ENCODE measurements at regions not wholly inside any gene's neighbourhood (a gene's known extent, or its start where the extent isn't known, plus 50 kb on each side); places are given as distances from the start of the nearest gene placed in this dataset.

DNA sequence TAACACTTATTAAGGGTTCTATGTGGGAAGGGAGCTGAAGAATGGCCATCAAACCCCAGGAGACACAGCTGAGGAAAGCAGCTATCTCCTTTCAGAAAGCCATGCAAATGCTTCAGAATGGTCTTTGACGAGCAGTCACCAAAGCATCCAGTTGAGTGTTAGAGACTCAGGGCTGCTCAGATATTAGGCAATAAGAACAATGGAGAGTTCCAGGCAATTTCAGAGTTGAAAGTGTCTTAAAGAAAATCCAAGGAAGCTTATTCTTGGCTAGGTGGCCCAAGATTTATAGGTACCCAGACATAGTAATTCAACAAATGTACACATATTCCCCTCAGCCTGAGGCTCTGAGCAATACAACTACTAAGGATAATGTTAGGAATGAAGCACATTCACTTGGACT lies 180.1 kb upstream of the SOX4 start:
- H3K9me3 ChIP-seq (ENCODE audit: control insufficient read depth in 2 of 2, insufficient read depth in 1 of 2, low read depth in 1 of 2, low read length in 1 of 2) = no peaks in the 10 kb centered on the region
- DNase-seq (no peak), FAIRE-seq (no peak)
- 89 to 100% (median 94%) methylated on average over 1 of the region's 1 CpG for WGBS, 3 donors
- no peak overlapping the region for H3K27ac ChIP-seq (ENCODE audit: low read depth in 1 of 3, low read length in 2 of 3)
- H3K4me1 ChIP-seq (ENCODE audit: control insufficient read depth in 3 of 3, insufficient read depth in 2 of 3, low read depth in 1 of 3, low read length in 2 of 3) = no peaks in the 10 kb centered on the region
- no peak overlapping the region for H3K4me3 ChIP-seq (ENCODE audit: low read depth in 1 of 3, low read length in 3 of 3)
- peaks cover 0 to 1% (median 0%) of the 10 kb centered on the region in 3 donors for H3K27me3 ChIP-seq (ENCODE audit: control insufficient read depth in 3 of 3, insufficient read depth in 3 of 3, low read length in 3 of 3)
- no peaks in the 10 kb centered on the region for H3K36me3 ChIP-seq (ENCODE audit: control insufficient read depth in 3 of 3, insufficient read depth in 2 of 3, low read depth in 1 of 3, low read length in 3 of 3)

- Histone ChIP-seq H3K27ac (ENCODE audit: low read depth in 1 of 3, low read length in 2 of 3) (no peak overlapping the region), H3K36me3 (ENCODE audit: control insufficient read depth in 3 of 3, insufficient read depth in 2 of 3, low read depth in 1 of 3, low read length in 3 of 3) (no peaks in the 10 kb centered on the region), H3K4me3 (ENCODE audit: low read depth in 1 of 3, low read length in 3 of 3) (no peak overlapping the region), H3K27me3 (ENCODE audit: control insufficient read depth in 3 of 3, insufficient read depth in 3 of 3, low read length in 3 of 3) (peaks cover 0 to 1% (median 0%) of the 10 kb centered on the region in 3 donors), H3K9me3 (ENCODE audit: control insufficient read depth in 2 of 2, insufficient read depth in 1 of 2, low read depth in 1 of 2, low read length in 1 of 2) (no peaks in the 10 kb centered on the region), H3K4me1 (ENCODE audit: control insufficient read depth in 3 of 3, insufficient read depth in 2 of 3, low read depth in 1 of 3, low read length in 2 of 3) (no peaks in the 10 kb centered on the region)
- FAIRE-seq = no peak
- DNase-seq = no peak
- WGBS, 3 donors = 75 to 83% (median 80%) methylated on average over 5 of the region's 5 CpGs
These were observed 179.5 kb upstream of the SOX4 start for GRCh38 chr6:21414065-21414464.

GRCh38 chr6:21420146-21420878 lies 173.2 kb upstream of the SOX4 start:
- FAIRE-seq = no peak
- Histone ChIP-seq H3K27ac (ENCODE audit: low read depth in 1 of 3, low read length in 2 of 3) (no peak overlapping the region), H3K4me1 (ENCODE audit: control insufficient read depth in 3 of 3, insufficient read depth in 2 of 3, low read depth in 1 of 3, low read length in 2 of 3) (no peaks in the 10 kb centered on the region), H3K36me3 (ENCODE audit: control insufficient read depth in 3 of 3, insufficient read depth in 2 of 3, low read depth in 1 of 3, low read length in 3 of 3) (no peaks in the 10 kb centered on the region), H3K9me3 (ENCODE audit: control insufficient read depth in 2 of 2, insufficient read depth in 1 of 2, low read depth in 1 of 2, low read length in 1 of 2) (no peaks in the 10 kb centered on the region), H3K27me3 (ENCODE audit: control insufficient read depth in 3 of 3, insufficient read depth in 3 of 3, low read length in 3 of 3) (no peaks in the 10 kb centered on the region), H3K4me3 (ENCODE audit: low read depth in 1 of 3, low read length in 3 of 3) (no peak overlapping the region)
- no peak for DNase-seq
- WGBS, 3 donors = 87 to 92% (median 91%) methylated on average over 3 of the region's 3 CpGs

DNA sequence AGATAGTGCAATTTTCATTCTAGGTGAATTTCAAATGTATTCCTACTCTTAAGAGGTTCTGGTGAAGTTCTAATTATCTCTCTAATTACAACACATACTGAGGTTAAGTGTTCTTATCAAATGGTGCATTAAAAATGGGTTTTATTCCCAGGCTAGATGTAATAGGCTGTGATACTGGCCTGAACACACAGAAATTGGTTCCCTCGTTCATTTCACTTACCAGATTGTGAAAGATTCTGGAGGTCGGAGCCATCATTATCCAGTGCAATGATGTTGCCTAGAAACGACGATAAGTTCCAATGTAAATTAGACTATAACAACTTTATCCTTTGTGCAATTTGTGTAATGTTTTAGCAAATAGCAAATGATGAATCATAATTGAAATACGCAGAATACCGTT lies 172.6 kb upstream of the SOX4 start:
- no peaks in the 10 kb centered on the region for H3K27me3 ChIP-seq (ENCODE audit: control insufficient read depth in 3 of 3, insufficient read depth in 3 of 3, low read length in 3 of 3)
- H3K4me3 ChIP-seq (ENCODE audit: low read depth in 1 of 3, low read length in 3 of 3) = no peak overlapping the region
- 28 to 65% (median 34%) methylated on average over 6 of the region's 6 CpGs for WGBS, 3 donors
- no peaks in the 10 kb centered on the region for H3K9me3 ChIP-seq (ENCODE audit: control insufficient read depth in 2 of 2, insufficient read depth in 1 of 2, low read depth in 1 of 2, low read length in 1 of 2)
- FAIRE-seq = no peak
- no peak overlapping the region for H3K27ac ChIP-seq (ENCODE audit: low read depth in 1 of 3, low read length in 2 of 3)
- H3K36me3 ChIP-seq (ENCODE audit: control insufficient read depth in 3 of 3, insufficient read depth in 2 of 3, low read depth in 1 of 3, low read length in 3 of 3) = no peaks in the 10 kb centered on the region
- no peaks in the 10 kb centered on the region for H3K4me1 ChIP-seq (ENCODE audit: control insufficient read depth in 3 of 3, insufficient read depth in 2 of 3, low read depth in 1 of 3, low read length in 2 of 3)
- DNase-seq = no peak

DNA sequence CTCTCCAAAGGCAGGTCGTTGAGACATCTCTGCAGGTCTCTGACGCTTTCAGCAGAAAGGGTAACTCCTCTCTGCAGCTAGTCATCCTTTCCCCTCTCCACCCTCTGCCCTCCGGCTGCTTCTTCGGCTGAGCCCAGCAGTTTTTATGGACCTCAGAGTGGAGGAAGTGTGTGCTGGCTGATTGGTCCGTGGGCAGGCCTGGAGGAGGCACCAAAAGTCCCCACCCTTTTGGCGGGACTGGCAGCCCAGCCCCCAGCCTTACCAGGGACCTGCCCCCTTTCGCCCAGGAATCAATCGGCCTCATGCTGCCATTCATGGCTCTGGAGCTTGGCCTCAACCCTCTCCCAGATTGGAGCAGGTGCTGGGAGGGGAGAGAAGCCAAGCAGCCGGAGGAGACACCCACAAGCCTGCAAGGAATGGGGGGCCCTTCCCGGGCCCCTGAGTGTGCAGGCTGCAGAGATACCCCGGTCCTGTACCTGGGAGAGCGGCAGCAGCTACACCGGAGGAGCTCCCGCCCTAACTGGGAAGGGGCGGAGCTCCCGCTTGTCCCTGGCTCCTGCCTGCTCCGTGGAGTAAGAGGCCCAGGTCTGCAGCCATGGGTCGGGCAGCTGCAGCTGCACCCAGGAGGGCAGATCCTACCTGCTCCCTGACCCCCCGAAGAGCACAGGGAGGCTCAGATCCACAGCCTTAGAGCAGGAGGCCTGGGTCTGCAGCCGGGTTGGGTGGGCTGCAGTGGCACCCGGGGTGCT lies 170.3 kb upstream of the SOX4 start:
- Histone ChIP-seq H3K4me3 (ENCODE audit: low read depth in 1 of 3, low read length in 3 of 3) (no peak overlapping the region), H3K27ac (ENCODE audit: low read depth in 1 of 3, low read length in 2 of 3) (no peak overlapping the region), H3K9me3 (ENCODE audit: control insufficient read depth in 2 of 2, insufficient read depth in 1 of 2, low read depth in 1 of 2, low read length in 1 of 2) (no peaks in the 10 kb centered on the region), H3K36me3 (ENCODE audit: control insufficient read depth in 3 of 3, insufficient read depth in 2 of 3, low read depth in 1 of 3, low read length in 3 of 3) (no peaks in the 10 kb centered on the region), H3K27me3 (ENCODE audit: control insufficient read depth in 3 of 3, insufficient read depth in 3 of 3, low read length in 3 of 3) (no peaks in the 10 kb centered on the region), H3K4me1 (ENCODE audit: control insufficient read depth in 3 of 3, insufficient read depth in 2 of 3, low read depth in 1 of 3, low read length in 2 of 3) (no peaks in the 10 kb centered on the region)
- WGBS, 3 donors = 87 to 94% (median 90%) methylated on average over 18 to 21 of the region's 21 CpGs
- DNase-seq (no peak), FAIRE-seq (no peak)

DNA sequence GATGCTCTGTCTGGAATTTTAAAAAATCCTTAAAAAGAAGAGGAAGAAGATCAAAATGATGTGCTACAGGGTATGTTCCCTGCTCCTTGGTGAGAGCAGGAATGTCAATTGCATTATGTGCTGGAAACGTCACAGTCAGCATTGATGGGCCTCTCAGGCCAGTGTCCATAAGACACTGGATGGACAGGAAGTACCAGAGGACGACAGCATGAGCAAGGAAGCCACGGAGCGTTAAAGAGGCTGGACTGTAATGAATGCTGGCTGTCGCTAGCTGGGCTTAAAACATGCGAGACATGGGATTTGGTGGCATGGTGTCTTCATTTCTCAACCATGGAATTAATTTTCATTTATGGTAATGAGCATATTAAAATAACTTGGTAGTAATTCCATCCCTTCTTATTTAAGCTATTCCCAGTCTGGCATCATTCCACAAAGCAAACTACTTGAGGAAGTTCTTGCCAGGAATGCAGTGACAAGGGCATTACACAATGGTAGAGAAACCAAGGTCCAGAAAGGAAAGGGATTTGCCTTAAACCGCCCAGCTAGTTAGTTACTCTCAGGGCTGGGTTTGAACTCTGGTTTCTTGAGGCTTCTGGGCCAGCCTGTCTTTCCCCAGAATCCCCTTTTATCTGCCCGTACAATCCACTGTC lies 166.6 kb upstream of the SOX4 start:
- 67 to 70% (median 69%) methylated on average over 8 of the region's 8 CpGs for WGBS, 3 donors
- H3K4me1 ChIP-seq (ENCODE audit: control insufficient read depth in 3 of 3, insufficient read depth in 2 of 3, low read depth in 1 of 3, low read length in 2 of 3) = no peaks in the 10 kb centered on the region
- DNase-seq (peak; percentile 16 to 45), FAIRE-seq (no peak)
- H3K36me3 ChIP-seq (ENCODE audit: control insufficient read depth in 3 of 3, insufficient read depth in 2 of 3, low read depth in 1 of 3, low read length in 3 of 3) = no peaks in the 10 kb centered on the region
- H3K27me3 ChIP-seq (ENCODE audit: control insufficient read depth in 3 of 3, insufficient read depth in 3 of 3, low read length in 3 of 3) = no peaks in the 10 kb centered on the region
- no peak overlapping the region for H3K4me3 ChIP-seq (ENCODE audit: low read depth in 1 of 3, low read length in 3 of 3)
- H3K9me3 ChIP-seq (ENCODE audit: control insufficient read depth in 2 of 2, insufficient read depth in 1 of 2, low read depth in 1 of 2, low read length in 1 of 2) = peaks cover 0 to 5% of the 10 kb centered on the region in 2 donors
- H3K27ac ChIP-seq (ENCODE audit: low read depth in 1 of 3, low read length in 2 of 3) = no peak overlapping the region

- Histone ChIP-seq H3K36me3 (ENCODE audit: control insufficient read depth in 3 of 3, insufficient read depth in 2 of 3, low read depth in 1 of 3, low read length in 3 of 3) (no peaks in the 10 kb centered on the region), H3K4me3 (ENCODE audit: low read depth in 1 of 3, low read length in 3 of 3) (no peak overlapping the region), H3K27me3 (ENCODE audit: control insufficient read depth in 3 of 3, insufficient read depth in 3 of 3, low read length in 3 of 3) (no peaks in the 10 kb centered on the region), H3K4me1 (ENCODE audit: control insufficient read depth in 3 of 3, insufficient read depth in 2 of 3, low read depth in 1 of 3, low read length in 2 of 3) (no peaks in the 10 kb centered on the region), H3K9me3 (ENCODE audit: control insufficient read depth in 2 of 2, insufficient read depth in 1 of 2, low read depth in 1 of 2, low read length in 1 of 2) (peaks cover 0 to 5% of the 10 kb centered on the region in 2 donors), H3K27ac (ENCODE audit: low read depth in 1 of 3, low read length in 2 of 3) (no peak overlapping the region)
- DNase-seq (no peak), FAIRE-seq (no peak)
- WGBS, 3 donors = 84 to 94% (median 88%) methylated on average over 2 of the region's 2 CpGs
These were observed 164.3 kb upstream of the SOX4 start for GRCh38 chr6:21429291-21429690.

GRCh38 chr6:21431526-21431925 lies 162.0 kb upstream of the SOX4 start:
- H3K36me3 ChIP-seq (ENCODE audit: control insufficient read depth in 3 of 3, insufficient read depth in 2 of 3, low read depth in 1 of 3, low read length in 3 of 3) = no peaks in the 10 kb centered on the region
- no peak for DNase-seq
- no peaks in the 10 kb centered on the region for H3K4me1 ChIP-seq (ENCODE audit: control insufficient read depth in 3 of 3, insufficient read depth in 2 of 3, low read depth in 1 of 3, low read length in 2 of 3)
- no peak overlapping the region for H3K4me3 ChIP-seq (ENCODE audit: low read depth in 1 of 3, low read length in 3 of 3)
- H3K27me3 ChIP-seq (ENCODE audit: control insufficient read depth in 3 of 3, insufficient read depth in 3 of 3, low read length in 3 of 3) = no peaks in the 10 kb centered on the region
- H3K9me3 ChIP-seq (ENCODE audit: control insufficient read depth in 2 of 2, insufficient read depth in 1 of 2, low read depth in 1 of 2, low read length in 1 of 2) = peaks cover 0 to 5% of the 10 kb centered on the region in 2 donors
- WGBS, 3 donors = 88 to 97% (median 88%) methylated on average over 4 of the region's 4 CpGs
- FAIRE-seq = no peak
- H3K27ac ChIP-seq (ENCODE audit: low read depth in 1 of 3, low read length in 2 of 3) = no peak overlapping the region
